Bronchial epithelial cell (primary cell): ENCODE measurements at regions not wholly inside any gene's neighbourhood (a gene's known extent, or its start where the extent isn't known, plus 50 kb on each side); places are given as distances from the start of the nearest gene placed in this dataset.

Experiments used
- DNase-seq: peaks from one replicate; pipeline ENCODE4 v3.0.0-alpha.2; 2010; ENCODE audit warnings: low read depth
- FAIRE-seq: peaks from 2 replicates; lab custom pipeline; 2011; peaks lifted over from hg19 to GRCh38; lab: Jason Lieb, UNC
- H3K27me3 ChIP-seq: 2 replicates; pipeline ENCODE4 v1.5.1; 2011; ENCODE audit warnings: low read length; ENCODE audit not compliant: control insufficient read depth, insufficient read depth
- H3K36me3 ChIP-seq: 2 replicates; pipeline ENCODE4 v1.5.1; 2011; ENCODE audit warnings: low read length; ENCODE audit not compliant: control insufficient read depth, insufficient read depth
- H3K4me3 ChIP-seq: 2 replicates; pipeline ENCODE4 v1.5.1; 2011; ENCODE audit warnings: mild to moderate bottlenecking, low read depth, low read length, control low read depth
- TF ChIP-seq, protein P1 (sequence below): IDR thresholded peaks from 2 replicates; pipeline ENCODE4 v1.5.1; 2011; ENCODE audit warnings: mild to moderate bottlenecking, moderate library complexity, low read length, control low read depth, inconsistent platforms; ENCODE audit not compliant: insufficient read depth, severe bottlenecking

- FAIRE-seq, result no peak
- no peaks in the 10 kb centered on the region for H3K36me3 ChIP-seq
- no peak overlapping the region for H3K4me3 ChIP-seq
- H3K27me3 ChIP-seq, result no peaks in the 10 kb centered on the region
- TF ChIP-seq, protein P1, sequence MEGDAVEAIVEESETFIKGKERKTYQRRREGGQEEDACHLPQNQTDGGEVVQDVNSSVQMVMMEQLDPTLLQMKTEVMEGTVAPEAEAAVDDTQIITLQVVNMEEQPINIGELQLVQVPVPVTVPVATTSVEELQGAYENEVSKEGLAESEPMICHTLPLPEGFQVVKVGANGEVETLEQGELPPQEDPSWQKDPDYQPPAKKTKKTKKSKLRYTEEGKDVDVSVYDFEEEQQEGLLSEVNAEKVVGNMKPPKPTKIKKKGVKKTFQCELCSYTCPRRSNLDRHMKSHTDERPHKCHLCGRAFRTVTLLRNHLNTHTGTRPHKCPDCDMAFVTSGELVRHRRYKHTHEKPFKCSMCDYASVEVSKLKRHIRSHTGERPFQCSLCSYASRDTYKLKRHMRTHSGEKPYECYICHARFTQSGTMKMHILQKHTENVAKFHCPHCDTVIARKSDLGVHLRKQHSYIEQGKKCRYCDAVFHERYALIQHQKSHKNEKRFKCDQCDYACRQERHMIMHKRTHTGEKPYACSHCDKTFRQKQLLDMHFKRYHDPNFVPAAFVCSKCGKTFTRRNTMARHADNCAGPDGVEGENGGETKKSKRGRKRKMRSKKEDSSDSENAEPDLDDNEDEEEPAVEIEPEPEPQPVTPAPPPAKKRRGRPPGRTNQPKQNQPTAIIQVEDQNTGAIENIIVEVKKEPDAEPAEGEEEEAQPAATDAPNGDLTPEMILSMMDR, result no peak
- DNase-seq, result no peak
These were observed 110.5 kb upstream of the RAI14 start for GRCh38 chr5:34545626-34546025.

GRCh38 chr5:34547300-34548085 is 108.6 kb upstream of the RAI14 start:
- no peak for FAIRE-seq
- no peak for DNase-seq
- H3K36me3 ChIP-seq, result no peaks in the 10 kb centered on the region
- H3K4me3 ChIP-seq, result no peak overlapping the region
- TF ChIP-seq, protein P1, result no peak
- no peaks in the 10 kb centered on the region for H3K27me3 ChIP-seq

DNA sequence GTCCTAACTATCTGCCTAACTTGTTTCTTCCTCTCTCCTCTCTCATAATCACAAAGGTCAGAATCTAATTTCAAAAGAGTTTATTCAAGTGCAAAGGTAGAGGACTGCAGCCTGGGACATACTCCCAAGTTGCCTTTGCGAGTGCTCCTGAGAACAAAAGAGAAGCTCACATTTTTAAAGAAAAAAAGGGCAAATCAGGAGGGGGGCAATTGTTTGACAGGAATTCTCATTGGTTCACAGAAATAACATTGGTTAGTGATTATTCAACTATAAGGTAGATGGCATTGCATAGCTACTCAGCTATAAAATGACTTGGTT is 108.1 kb upstream of the RAI14 start:
- no peak for FAIRE-seq

GRCh38 chr5:34550247-34550646 is 105.9 kb upstream of the RAI14 start:
- FAIRE-seq, result no peak
- no peaks in the 10 kb centered on the region for H3K27me3 ChIP-seq
- H3K4me3 ChIP-seq, result no peak overlapping the region
- DNase-seq, result no peak
- TF ChIP-seq, protein P1, result no peak
- no peaks in the 10 kb centered on the region for H3K36me3 ChIP-seq

More for the DNA sequence above, 108.1 kb upstream of the RAI14 start:
- H3K4me3 ChIP-seq, result no peak overlapping the region
- H3K36me3 ChIP-seq, result no peaks in the 10 kb centered on the region
- DNase-seq, result no peak
- H3K27me3 ChIP-seq, result no peaks in the 10 kb centered on the region
- TF ChIP-seq, protein P1, result no peak

DNA sequence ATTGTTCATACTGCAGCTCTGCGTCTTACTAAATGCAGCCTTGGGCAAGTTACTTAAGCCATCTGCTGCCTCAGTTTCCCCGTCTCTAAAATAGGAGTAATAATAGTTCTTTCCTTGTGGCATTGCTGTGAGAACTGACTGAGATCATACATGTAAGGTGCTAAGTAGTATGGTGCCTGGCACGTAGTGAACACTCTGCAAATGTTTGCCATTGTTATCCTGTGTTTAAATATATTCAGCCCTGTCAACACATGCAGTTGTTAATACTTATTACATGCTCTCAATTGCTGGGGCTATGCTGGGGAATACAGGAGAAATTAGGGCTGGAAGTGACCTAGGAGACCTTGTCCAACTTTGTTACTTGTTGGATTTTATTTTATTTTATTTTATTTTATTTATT is 105.2 kb upstream of the RAI14 start:
- DNase-seq (no peak), FAIRE-seq (no peak)
- TF ChIP-seq, protein P1, result no peak
- Histone ChIP-seq H3K27me3 (no peaks in the 10 kb centered on the region), H3K36me3 (no peaks in the 10 kb centered on the region), H3K4me3 (no peak overlapping the region)
